GM12875 (cell line): ENCODE measurements at regions not wholly inside any gene's neighbourhood (a gene's known extent, or its start where the extent isn't known, plus 50 kb on each side); places are given as distances from the start of the nearest gene placed in this dataset.

ENCODE experiments used
- H3K4me3 ChIP-seq: one replicate; pipeline ENCODE4 v1.5.1; 2011; ENCODE audit warnings: low read depth, low read length, control low read depth
- TF ChIP-seq, protein P1 (sequence below): IDR thresholded peaks from 2 replicates; pipeline ENCODE4 v1.5.1; 2011; ENCODE audit warnings: low read depth, mild to moderate bottlenecking, control low read depth, inconsistent platforms, low read length, moderate library complexity, borderline replicate concordance; ENCODE audit not compliant: insufficient read depth

DNA sequence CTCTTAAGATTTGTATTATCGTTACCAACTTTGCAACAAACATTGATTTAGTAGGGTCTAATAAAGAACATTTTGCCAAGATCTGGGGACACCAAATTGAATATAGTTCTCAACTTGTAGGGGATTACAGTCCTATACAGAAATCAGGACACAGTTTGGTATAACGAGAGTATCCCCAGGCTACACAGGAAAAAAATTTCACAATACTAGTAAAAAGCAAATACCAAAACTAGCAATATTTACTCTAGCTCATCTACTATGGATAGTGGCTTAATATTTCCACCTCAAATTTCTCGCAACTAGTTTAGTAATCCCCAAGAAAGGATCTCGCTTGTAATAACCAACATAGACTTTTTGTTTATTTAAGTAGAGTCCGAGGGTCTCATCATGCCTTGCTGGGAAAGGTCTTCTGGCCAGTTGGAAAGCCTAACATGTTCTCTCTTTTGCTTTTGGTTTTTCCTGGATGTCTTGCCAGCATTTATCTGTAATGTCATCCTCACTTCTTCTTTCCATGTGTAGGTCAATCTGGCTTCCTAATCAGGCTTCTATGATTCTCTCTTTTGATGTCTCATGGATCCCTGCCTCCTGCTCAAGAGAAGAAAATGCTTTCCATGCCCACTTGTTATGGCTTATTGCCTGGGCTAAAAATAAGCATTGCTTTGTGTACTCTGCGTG is 104.7 kb upstream of the KCNK2 start:
- TF ChIP-seq, protein P1, sequence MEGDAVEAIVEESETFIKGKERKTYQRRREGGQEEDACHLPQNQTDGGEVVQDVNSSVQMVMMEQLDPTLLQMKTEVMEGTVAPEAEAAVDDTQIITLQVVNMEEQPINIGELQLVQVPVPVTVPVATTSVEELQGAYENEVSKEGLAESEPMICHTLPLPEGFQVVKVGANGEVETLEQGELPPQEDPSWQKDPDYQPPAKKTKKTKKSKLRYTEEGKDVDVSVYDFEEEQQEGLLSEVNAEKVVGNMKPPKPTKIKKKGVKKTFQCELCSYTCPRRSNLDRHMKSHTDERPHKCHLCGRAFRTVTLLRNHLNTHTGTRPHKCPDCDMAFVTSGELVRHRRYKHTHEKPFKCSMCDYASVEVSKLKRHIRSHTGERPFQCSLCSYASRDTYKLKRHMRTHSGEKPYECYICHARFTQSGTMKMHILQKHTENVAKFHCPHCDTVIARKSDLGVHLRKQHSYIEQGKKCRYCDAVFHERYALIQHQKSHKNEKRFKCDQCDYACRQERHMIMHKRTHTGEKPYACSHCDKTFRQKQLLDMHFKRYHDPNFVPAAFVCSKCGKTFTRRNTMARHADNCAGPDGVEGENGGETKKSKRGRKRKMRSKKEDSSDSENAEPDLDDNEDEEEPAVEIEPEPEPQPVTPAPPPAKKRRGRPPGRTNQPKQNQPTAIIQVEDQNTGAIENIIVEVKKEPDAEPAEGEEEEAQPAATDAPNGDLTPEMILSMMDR: no peak
- no peak overlapping the region for H3K4me3 ChIP-seq

DNA sequence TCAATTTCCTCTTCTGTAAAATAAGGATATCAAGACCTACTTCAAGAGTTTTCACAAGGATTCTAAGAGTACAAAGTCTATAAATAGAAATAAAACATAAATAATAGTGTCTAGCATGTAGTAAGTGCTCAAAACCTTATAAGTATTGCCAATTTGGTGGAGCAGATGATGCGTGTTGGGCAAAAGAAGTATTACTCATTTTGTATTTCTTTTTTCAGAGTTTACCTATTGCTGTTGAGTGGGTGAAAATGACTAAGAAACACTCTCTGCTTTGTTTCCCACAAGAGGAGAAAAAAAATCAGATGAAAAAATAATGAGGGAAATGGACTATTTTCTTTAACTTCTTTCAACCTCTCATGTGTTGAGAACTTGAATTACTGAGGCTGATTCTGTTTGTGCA is 103.3 kb upstream of the KCNK2 start:
- TF ChIP-seq, protein P1: no peak
- H3K4me3 ChIP-seq: no peak overlapping the region

DNA sequence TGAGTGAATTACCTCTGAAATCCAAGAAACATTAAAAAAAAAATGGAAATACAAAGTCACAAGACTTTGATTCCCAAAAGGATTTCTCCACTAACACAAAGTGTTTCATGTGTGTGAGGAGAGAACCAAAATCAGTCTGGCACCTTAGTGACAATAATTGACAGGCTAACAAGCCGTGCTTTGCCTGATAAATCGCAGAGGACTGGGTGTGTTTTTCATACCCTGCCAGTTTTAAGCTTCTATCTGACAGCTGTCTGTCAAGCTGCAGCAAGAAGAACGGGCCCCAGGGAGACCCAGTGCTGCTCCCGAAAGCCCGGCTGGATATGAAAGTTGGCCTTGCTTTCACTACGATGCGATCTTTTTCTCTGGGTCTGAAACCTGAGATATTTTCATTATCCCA is 101.6 kb upstream of the KCNK2 start:
- TF ChIP-seq, protein P1: no peak
- no peak overlapping the region for H3K4me3 ChIP-seq

DNA sequence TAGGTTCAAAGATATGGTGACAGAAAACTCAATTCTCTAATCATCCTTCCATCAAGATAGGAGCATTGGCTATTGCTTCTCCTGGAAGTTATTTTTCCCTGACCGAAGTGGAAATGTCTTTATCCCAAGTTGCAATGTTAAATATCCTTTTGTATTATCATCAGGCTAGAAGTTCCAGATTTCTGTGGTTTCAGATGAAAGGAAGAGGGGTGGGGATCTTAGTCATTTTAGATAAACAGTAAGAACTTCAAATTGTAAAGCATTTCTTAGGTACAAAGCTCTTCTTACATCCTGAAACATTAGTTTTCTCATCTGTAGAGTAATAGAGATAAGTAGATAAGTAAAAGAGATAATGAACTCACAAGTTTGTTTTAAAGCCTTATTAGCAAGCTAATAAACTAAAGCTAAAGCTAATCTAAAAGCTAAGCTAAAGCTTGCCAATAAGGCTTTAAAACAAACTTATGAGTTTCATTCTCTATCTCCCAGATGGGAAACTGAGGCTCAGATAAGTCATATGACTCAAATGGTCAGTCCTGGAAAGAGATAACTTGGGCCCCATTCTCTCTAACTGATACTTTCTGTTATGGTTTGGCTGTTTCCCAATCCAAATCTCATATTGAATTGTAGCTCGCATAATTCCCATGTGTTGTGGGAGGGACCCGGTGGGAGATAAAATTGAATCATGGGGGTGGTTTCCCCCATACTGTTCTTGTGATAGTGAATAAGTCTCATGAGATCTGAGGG is 99.2 kb upstream of the KCNK2 start:
- no peak overlapping the region for H3K4me3 ChIP-seq
- TF ChIP-seq, protein P1: no peak

DNA sequence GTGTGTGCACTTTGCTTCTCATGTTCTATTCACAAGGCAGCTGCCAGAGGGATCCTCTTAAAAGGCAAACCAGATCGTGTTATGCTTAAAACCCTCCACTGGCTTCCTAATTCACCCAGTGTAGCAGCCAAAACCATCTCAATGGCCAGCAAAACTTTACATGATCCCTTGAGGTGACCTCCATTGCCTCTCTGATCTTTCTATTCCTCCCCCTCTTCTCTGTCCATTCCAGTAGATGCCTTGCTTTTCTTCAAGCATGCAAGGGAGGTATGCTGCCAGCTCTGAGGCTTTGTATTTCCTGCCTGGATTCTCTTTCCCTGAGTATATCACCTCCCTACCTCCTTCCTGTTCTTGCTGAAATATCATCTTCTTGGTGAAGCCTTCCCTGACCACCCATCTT is 93.2 kb upstream of the KCNK2 start:
- TF ChIP-seq, protein P1: no peak
- no peak overlapping the region for H3K4me3 ChIP-seq

DNA sequence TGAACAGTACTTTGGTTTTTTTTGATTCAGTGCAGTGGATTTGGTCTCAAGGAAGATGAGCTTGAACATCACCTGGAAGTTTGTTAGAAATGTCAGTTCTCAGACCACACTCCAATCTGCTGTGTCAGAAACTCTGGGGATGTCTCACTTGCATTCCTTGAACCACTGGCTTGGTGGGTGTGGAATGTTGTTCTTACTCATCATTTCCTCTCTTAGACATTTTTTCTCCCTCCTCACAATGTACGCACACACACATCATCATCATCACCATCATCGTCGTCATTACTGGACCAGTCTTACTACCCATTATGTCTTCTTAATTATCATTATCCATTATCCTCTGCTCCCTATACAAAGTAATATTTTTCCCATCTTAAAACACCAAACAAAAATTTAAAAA is 91.9 kb upstream of the KCNK2 start:
- H3K4me3 ChIP-seq: no peak overlapping the region
- TF ChIP-seq, protein P1: no peak
